GM23248 (cell line): ENCODE measurements at regions not wholly inside any gene's neighbourhood (a gene's known extent, or its start where the extent isn't known, plus 50 kb on each side); places are given as distances from the start of the nearest gene placed in this dataset.

Experiments
- DNase-seq: peaks from one replicate; pipeline ENCODE4 v3.0.0-alpha.2; 2015
- H2AFZ ChIP-seq: fragments of 200-600 bp; sonication (generic); 2 replicates; pipeline ENCODE4 v1.6.1; 2016; ENCODE audit warnings: antibody characterized with exemption
- H3F3A ChIP-seq: fragments of 200-600 bp; sonication (generic); 2 replicates; pipeline ENCODE4 v1.6.1; 2016; ENCODE audit warnings: mild to moderate bottlenecking, antibody characterized with exemption, mixed run types; ENCODE audit not compliant: insufficient read depth
- H3K27ac ChIP-seq: fragments of 200-600 bp; sonication (generic); 2 replicates; pipeline ENCODE4 v1.5.1; 2016; ENCODE audit warnings: mild to moderate bottlenecking
- H3K27me3 ChIP-seq: fragments of 200-600 bp; sonication (generic); replicated peaks from 2 replicates; pipeline ENCODE4 v1.6.1; 2016; ENCODE audit warnings: mild to moderate bottlenecking; ENCODE audit not compliant: insufficient read depth
- H3K36me3 ChIP-seq: fragments of 200-600 bp; sonication (generic); 2 replicates; pipeline ENCODE4 v1.6.1; 2016; ENCODE audit warnings: low read depth, mild to moderate bottlenecking
- H3K4me1 ChIP-seq: fragments of 200-600 bp; sonication (generic); 2 replicates; pipeline ENCODE4 v1.6.1; 2016; ENCODE audit warnings: mild to moderate bottlenecking; ENCODE audit not compliant: insufficient read depth
- H3K4me2 ChIP-seq: fragments of 200-600 bp; sonication (generic); one replicate; pipeline ENCODE4 v1.6.1; 2016; ENCODE audit warnings: mild to moderate bottlenecking; ENCODE audit not compliant: unreplicated experiment
- H3K4me3 ChIP-seq: fragments of 200-600 bp; sonication (generic); 2 replicates; pipeline ENCODE4 v1.5.1; 2016; ENCODE audit warnings: mild to moderate bottlenecking
- H3K79me2 ChIP-seq: fragments of 200-600 bp; sonication (generic); 2 replicates; pipeline ENCODE4 v1.6.1; 2016; ENCODE audit warnings: mild to moderate bottlenecking; ENCODE audit not compliant: insufficient read depth
- H3K9ac ChIP-seq: fragments of 200-600 bp; sonication (generic); 2 replicates; pipeline ENCODE4 v1.6.1; 2016; ENCODE audit warnings: mild to moderate bottlenecking
- H3K9me2 ChIP-seq: fragments of 200-600 bp; sonication (generic); 2 replicates; pipeline ENCODE4 v1.6.1; 2016; ENCODE audit warnings: mixed run types, mild to moderate bottlenecking, moderate library complexity; ENCODE audit not compliant: insufficient read depth
- H3K9me3 ChIP-seq: fragments of 200-600 bp; sonication (generic); one replicate; pipeline ENCODE4 v1.6.1; 2017; ENCODE audit warnings: low read depth
- H4K20me1 ChIP-seq: fragments of 200-600 bp; sonication (generic); 2 replicates; pipeline ENCODE4 v1.6.0; 2016; ENCODE audit not compliant: insufficient read depth
- EZH2 ChIP-seq: fragments of 200-600 bp; sonication (generic); IDR thresholded peaks from 2 replicates; pipeline ENCODE4 v1.6.1; 2018; ENCODE audit warnings: antibody characterized with exemption, mild to moderate bottlenecking; ENCODE audit not compliant: insufficient read depth, poor library complexity, severe bottlenecking
- EZH2phosphoT487 ChIP-seq: fragments of 200-600 bp; sonication (generic); IDR thresholded peaks from 2 replicates; pipeline ENCODE4 v1.6.1; 2018; ENCODE audit warnings: antibody characterized with exemption, moderate library complexity, mild to moderate bottlenecking, low read depth; ENCODE audit not compliant: insufficient read depth
- WGBS, 2 experiments: methylation state at CpG; one replicate each; pipeline ENCODE4 v1.1.6; 2015 to 2017; ENCODE audit warnings: low lambda C conversion rate in 2 of 2, low coverage in 1 of 2; ENCODE audit errors: missing lambda C conversion rate in 2 of 2; 5-methylcytosine and 5-hydroxymethylcytosine counted together
- in situ Hi-C: fragments of 300-500 bp; cut with MboI; formaldehyde crosslinking; loops from 2 replicates; pipeline ENCODE4 v1.15.0; 2020

DNA sequence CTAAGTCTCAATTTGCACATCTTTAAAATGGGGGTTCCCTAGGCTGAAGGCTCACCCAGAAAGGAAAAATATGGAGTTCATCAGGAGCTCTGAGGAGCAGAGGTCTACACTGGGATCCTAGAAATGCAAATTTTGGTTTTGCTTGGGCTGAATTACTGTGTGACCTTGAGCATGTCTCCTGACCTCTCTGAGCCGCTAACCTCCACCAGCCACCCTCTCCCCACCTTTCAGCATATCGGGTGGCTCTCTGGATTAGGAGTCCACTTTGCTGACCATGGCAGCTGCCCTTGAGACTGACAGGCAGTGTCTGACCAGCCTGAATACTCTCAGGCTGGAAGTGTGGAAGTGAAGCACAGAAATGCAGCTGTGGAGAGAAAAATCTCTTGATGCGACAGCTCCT, 165.9 kb upstream of the LRFN2 start:
- 84 to 94% methylated on average over 3 of the region's 3 CpGs for whole genome bisulfite sequencing, 2 experiments
- TF ChIP-seq EZH2 (no peak), EZH2phosphoT487 (no peak)
- H3K4me2 ChIP-seq = no peak overlapping the region

GRCh38 chr6:40744835-40745234, 157.7 kb upstream of the LRFN2 start:
- 35 to 48% methylated on average over 4 of the region's 4 CpGs for WGBS, 2 experiments
- no peaks in the 10 kb centered on the region for H3K36me3 ChIP-seq

More for the DNA sequence above, 165.9 kb upstream of the LRFN2 start:
- in situ Hi-C loops = no loop called here
- no peaks in the 10 kb centered on the region for H3F3A ChIP-seq
- H3K27ac ChIP-seq = no peak overlapping the region
- no peak overlapping the region for H3K9ac ChIP-seq
- no peak overlapping the region for H2AFZ ChIP-seq
- DNase-seq = no peak
- no peak overlapping the region for H3K4me3 ChIP-seq
- no peaks in the 10 kb centered on the region for H3K79me2 ChIP-seq
- no peaks in the 10 kb centered on the region for H3K9me3 ChIP-seq
- H3K36me3 ChIP-seq = no peaks in the 10 kb centered on the region
- no peaks in the 10 kb centered on the region for H4K20me1 ChIP-seq
- peaks cover 10% of the 10 kb centered on the region; the same call in 1 of the 2 replicates for H3K4me1 ChIP-seq
- peaks cover 16% of the 10 kb centered on the region for H3K27me3 ChIP-seq
- no peaks in the 10 kb centered on the region for H3K9me2 ChIP-seq

GRCh38 chr6:40743690-40744446, 156.7 kb upstream of the LRFN2 start:
- WGBS, 2 experiments = 60 to 65% methylated on average over 17 of the region's 17 CpGs
- Histone ChIP-seq H3K36me3 (no peaks in the 10 kb centered on the region), H3K4me3 (no peak overlapping the region), H2AFZ (no peak overlapping the region), H4K20me1 (no peaks in the 10 kb centered on the region), H3F3A (no peaks in the 10 kb centered on the region), H3K27ac (no peak overlapping the region), H3K4me2 (no peak overlapping the region), H3K9me3 (no peaks in the 10 kb centered on the region), H3K79me2 (no peaks in the 10 kb centered on the region), H3K27me3 (peaks cover 24% of the 10 kb centered on the region), H3K9me2 (no peaks in the 10 kb centered on the region), H3K9ac (no peak overlapping the region), H3K4me1 (no peaks in the 10 kb centered on the region)
- TF ChIP-seq EZH2phosphoT487 (no peak), EZH2 (no peak)
- no peak for DNase-seq
- in situ Hi-C loops = no loop called here

More at GRCh38 chr6:40744835-40745234, 157.7 kb upstream of the LRFN2 start:
- no peaks in the 10 kb centered on the region for H3K9me2 ChIP-seq
- H4K20me1 ChIP-seq = no peaks in the 10 kb centered on the region
- no peaks in the 10 kb centered on the region for H3K79me2 ChIP-seq
- no peaks in the 10 kb centered on the region for H3F3A ChIP-seq
- no peak overlapping the region for H3K9ac ChIP-seq
- in situ Hi-C loops = no loop called here
- H3K4me3 ChIP-seq = no peak overlapping the region
- H3K27me3 ChIP-seq = peaks cover 20% of the 10 kb centered on the region
- no peak overlapping the region for H3K4me2 ChIP-seq
- no peak overlapping the region for H2AFZ ChIP-seq
- H3K27ac ChIP-seq = no peak overlapping the region
- no peaks in the 10 kb centered on the region for H3K9me3 ChIP-seq
- TF ChIP-seq EZH2 = no peak
- TF ChIP-seq EZH2phosphoT487 = no peak
- H3K4me1 ChIP-seq = no peaks in the 10 kb centered on the region
- no peak for DNase-seq

DNA sequence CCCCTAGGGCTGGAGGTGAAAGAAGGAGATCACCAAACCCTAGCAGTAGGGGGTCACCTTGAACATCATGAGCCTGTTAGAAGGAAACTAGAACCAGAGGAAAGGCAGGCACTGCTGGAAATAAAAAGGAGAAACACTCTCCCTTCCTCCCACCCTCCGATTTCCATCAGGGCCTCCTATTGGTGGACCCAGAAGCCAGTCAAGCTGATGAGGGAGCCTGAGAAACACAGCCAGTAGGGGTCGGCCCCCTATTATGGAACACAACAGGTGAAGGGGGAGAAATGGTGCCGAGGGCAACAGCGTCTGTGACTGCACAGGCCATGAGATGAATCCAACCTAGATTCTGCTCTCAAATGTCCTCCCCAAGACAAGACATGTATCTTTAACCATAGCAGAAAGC, 156.1 kb upstream of the LRFN2 start:
- H3K27ac ChIP-seq = no peak overlapping the region
- no peaks in the 10 kb centered on the region for H3K79me2 ChIP-seq
- H2AFZ ChIP-seq = no peak overlapping the region
- H3K9me3 ChIP-seq = no peaks in the 10 kb centered on the region
- H3K9me2 ChIP-seq = no peaks in the 10 kb centered on the region
- no peak for DNase-seq
- 49 to 64% methylated on average over 4 of the region's 4 CpGs for WGBS, 2 experiments
- in situ Hi-C loops = no loop called here
- no peaks in the 10 kb centered on the region for H4K20me1 ChIP-seq
- no peak overlapping the region for H3K4me2 ChIP-seq
- H3K9ac ChIP-seq = no peak overlapping the region
- no peaks in the 10 kb centered on the region for H3K4me1 ChIP-seq
- peaks cover 22% of the 10 kb centered on the region for H3K27me3 ChIP-seq
- H3K36me3 ChIP-seq = no peaks in the 10 kb centered on the region
- TF ChIP-seq EZH2 (no peak), EZH2phosphoT487 (no peak)
- no peak overlapping the region for H3K4me3 ChIP-seq
- H3F3A ChIP-seq = no peaks in the 10 kb centered on the region

DNA sequence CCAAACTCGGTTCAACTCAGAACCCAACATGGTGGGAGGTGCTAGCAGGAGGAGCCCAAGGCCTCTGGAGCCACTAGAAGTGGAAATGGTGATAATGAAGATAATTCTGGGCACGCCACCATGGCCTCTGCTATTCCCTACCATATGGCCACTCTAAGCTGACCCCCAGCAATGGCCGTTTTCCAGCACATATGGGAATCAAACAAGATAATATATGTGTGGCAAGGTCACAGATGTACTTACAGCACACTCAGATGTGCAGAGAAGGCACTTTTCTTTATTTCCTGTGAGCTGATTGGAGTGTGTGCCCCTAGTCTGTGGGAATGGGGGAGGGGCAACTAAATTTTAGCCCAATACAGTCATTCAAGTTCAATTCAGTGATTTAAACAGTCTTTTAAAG, 153.4 kb upstream of the LRFN2 start:
- in situ Hi-C loops = no loop called here
- Histone ChIP-seq H3K79me2 (no peaks in the 10 kb centered on the region), H3K27ac (no peak overlapping the region), H4K20me1 (no peaks in the 10 kb centered on the region), H3K9ac (no peak overlapping the region), H3K27me3 (peaks cover 21% of the 10 kb centered on the region), H3K9me2 (no peaks in the 10 kb centered on the region), H3K4me1 (no peaks in the 10 kb centered on the region), H3K4me2 (no peak overlapping the region), H3F3A (no peaks in the 10 kb centered on the region), H3K4me3 (no peak overlapping the region), H3K36me3 (no peaks in the 10 kb centered on the region), H3K9me3 (no peaks in the 10 kb centered on the region), H2AFZ (no peak overlapping the region)
- TF ChIP-seq EZH2phosphoT487 (no peak), EZH2 (no peak)
- no peak for DNase-seq
- WGBS, 2 experiments = 36 to 48% methylated on average over 3 of the region's 3 CpGs
